Colonic mucosa (tissue), 4 donors: ENCODE measurements at regions not wholly inside any gene's neighbourhood (a gene's known extent, or its start where the extent isn't known, plus 50 kb on each side); places are given as distances from the start of the nearest gene placed in this dataset.

ENCODE experiments used
- DNase-seq: peaks from one replicate; pipeline ENCODE4 v3.0.0-alpha.2; 2020
- H3K27ac ChIP-seq: fragments of 200-600 bp; one replicate; pipeline ENCODE4 v1.8.0; 2021
- H3K27me3 ChIP-seq: fragments of 200-600 bp; one replicate; pipeline ENCODE4 v1.8.0; 2021
- H3K36me3 ChIP-seq: fragments of 200-600 bp; one replicate; pipeline ENCODE4 v1.8.0; 2021
- H3K4me1 ChIP-seq: fragments of 200-600 bp; one replicate; pipeline ENCODE4 v1.8.0; 2021; ENCODE audit warnings: mild to moderate bottlenecking
- H3K4me3 ChIP-seq: fragments of 200-600 bp; one replicate; pipeline ENCODE4 v1.8.0; 2021
- H3K9ac ChIP-seq, 2 donors: one replicate each; pipeline ENCODE4 v1.7.0; 2013; ENCODE audit warnings: control low read depth in 2 of 2, low read depth in 2 of 2, low read length in 2 of 2
- H3K9me3 ChIP-seq: fragments of 200-600 bp; one replicate; pipeline ENCODE4 v1.8.0; 2021
- intact Hi-C: fragments of 100-400 bp; cut with DNase I; formaldehyde crosslinking; loops from one replicate; pipeline ENCODE4 v1.14.1; 2022
- TF ChIP-seq, protein P1 (sequence below): fragments of 200-600 bp; IDR thresholded peaks from one replicate; pipeline ENCODE4 v1.8.0; 2022; ENCODE audit warnings: antibody characterized with exemption, mild to moderate bottlenecking
- donor health status: healthy.
- donor health status: DM: no; HTN: no; CAD: no.
- donor health status: DM: no; HTN: no; CAD: no.

DNA sequence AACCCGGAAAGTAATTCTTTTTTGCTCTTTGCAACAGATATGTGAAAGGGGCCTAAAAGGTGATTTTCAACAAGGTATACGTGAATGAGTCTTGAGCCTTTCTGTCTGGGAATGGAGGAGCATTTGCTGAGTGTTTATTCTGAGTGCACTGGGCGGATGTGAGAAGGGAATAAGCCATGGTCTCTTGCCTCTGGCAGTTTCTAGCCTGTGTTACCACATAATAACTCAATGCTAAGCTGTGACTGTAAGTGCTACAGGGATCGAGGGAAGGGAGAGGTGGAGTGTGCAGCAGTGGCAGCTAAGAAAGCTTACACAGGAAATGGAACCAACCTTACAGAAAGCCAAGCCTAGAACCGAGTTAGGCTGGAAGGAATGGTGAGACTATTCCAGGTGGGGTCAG, 444.3 kb downstream of the SLC4A3 start:
- TF ChIP-seq, protein P1, sequence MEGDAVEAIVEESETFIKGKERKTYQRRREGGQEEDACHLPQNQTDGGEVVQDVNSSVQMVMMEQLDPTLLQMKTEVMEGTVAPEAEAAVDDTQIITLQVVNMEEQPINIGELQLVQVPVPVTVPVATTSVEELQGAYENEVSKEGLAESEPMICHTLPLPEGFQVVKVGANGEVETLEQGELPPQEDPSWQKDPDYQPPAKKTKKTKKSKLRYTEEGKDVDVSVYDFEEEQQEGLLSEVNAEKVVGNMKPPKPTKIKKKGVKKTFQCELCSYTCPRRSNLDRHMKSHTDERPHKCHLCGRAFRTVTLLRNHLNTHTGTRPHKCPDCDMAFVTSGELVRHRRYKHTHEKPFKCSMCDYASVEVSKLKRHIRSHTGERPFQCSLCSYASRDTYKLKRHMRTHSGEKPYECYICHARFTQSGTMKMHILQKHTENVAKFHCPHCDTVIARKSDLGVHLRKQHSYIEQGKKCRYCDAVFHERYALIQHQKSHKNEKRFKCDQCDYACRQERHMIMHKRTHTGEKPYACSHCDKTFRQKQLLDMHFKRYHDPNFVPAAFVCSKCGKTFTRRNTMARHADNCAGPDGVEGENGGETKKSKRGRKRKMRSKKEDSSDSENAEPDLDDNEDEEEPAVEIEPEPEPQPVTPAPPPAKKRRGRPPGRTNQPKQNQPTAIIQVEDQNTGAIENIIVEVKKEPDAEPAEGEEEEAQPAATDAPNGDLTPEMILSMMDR, result no peak
- no peaks in the 10 kb centered on the region for H3K36me3 ChIP-seq
- H3K9ac ChIP-seq, result no peak overlapping the region

GRCh38 chr2:220072669-220073220, 445.3 kb downstream of the SLC4A3 start:
- Histone ChIP-seq H3K27me3 (no peaks in the 10 kb centered on the region), H3K4me1 (no peaks in the 10 kb centered on the region), H3K9me3 (no peaks in the 10 kb centered on the region), H3K36me3 (no peaks in the 10 kb centered on the region), H3K27ac (no peak overlapping the region), H3K9ac (no peak overlapping the region), H3K4me3 (no peak overlapping the region)
- TF ChIP-seq, protein P1, result no peak
- no peak for DNase-seq
- intact Hi-C loops, result no loop called here

More for the DNA sequence above, 444.3 kb downstream of the SLC4A3 start:
- intact Hi-C loops, result no loop called here
- DNase-seq, result no peak
- no peak overlapping the region for H3K27ac ChIP-seq
- no peaks in the 10 kb centered on the region for H3K4me1 ChIP-seq
- no peaks in the 10 kb centered on the region for H3K9me3 ChIP-seq
- H3K4me3 ChIP-seq, result no peak overlapping the region
- no peaks in the 10 kb centered on the region for H3K27me3 ChIP-seq

- DNase-seq, result no peak
- Histone ChIP-seq H3K36me3 (no peaks in the 10 kb centered on the region), H3K4me1 (no peaks in the 10 kb centered on the region), H3K9me3 (no peaks in the 10 kb centered on the region), H3K27ac (no peak overlapping the region), H3K4me3 (no peak overlapping the region), H3K9ac (no peak overlapping the region), H3K27me3 (no peaks in the 10 kb centered on the region)
- intact Hi-C loops, result no loop called here
- TF ChIP-seq, protein P1, result no peak
Observed at GRCh38 chr2:220075835-220076234, 448.4 kb downstream of the SLC4A3 start.

DNA sequence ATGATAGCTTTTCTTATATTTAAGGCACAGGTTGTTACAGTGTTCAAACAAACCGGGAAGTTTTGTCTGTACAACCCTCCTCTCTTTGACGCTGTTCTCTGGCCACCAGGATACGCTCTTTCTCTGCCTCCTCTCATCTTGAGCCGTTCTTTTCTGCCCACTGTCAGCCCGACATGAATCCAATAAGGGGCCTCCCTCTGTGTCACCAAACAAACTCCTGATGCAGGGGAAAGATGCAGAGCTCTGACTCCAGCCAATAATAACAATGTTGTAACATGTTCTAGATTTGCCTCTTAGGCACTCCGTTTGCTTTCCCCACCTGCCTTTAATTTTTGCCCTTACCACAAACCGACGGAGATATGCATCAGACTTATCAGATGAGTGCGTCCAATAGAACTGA, 449.3 kb downstream of the SLC4A3 start:
- no peak for DNase-seq
- H3K9me3 ChIP-seq, result no peaks in the 10 kb centered on the region
- no peaks in the 10 kb centered on the region for H3K27me3 ChIP-seq
- H3K9ac ChIP-seq, result no peak overlapping the region
- H3K36me3 ChIP-seq, result no peaks in the 10 kb centered on the region
- no peak overlapping the region for H3K4me3 ChIP-seq
- TF ChIP-seq, protein P1, result no peak
- H3K27ac ChIP-seq, result no peak overlapping the region
- no peaks in the 10 kb centered on the region for H3K4me1 ChIP-seq
- intact Hi-C loops, result no loop called here

GRCh38 chr2:220077488-220077887, 450.1 kb downstream of the SLC4A3 start:
- Histone ChIP-seq H3K4me1 (no peaks in the 10 kb centered on the region), H3K4me3 (no peak overlapping the region), H3K36me3 (no peaks in the 10 kb centered on the region), H3K27ac (no peak overlapping the region), H3K27me3 (no peaks in the 10 kb centered on the region), H3K9me3 (no peaks in the 10 kb centered on the region), H3K9ac (no peak overlapping the region)
- TF ChIP-seq, protein P1, result no peak
- no peak for DNase-seq
- intact Hi-C loops, result no loop called here
